GM18858 (cell line): ENCODE measurements at regions not wholly inside any gene's neighbourhood (a gene's known extent, or its start where the extent isn't known, plus 50 kb on each side); places are given as distances from the start of the nearest gene placed in this dataset.

Experiments used
- ATAC-seq: cut with Tn5 transposase; IDR thresholded peaks from one replicate; pipeline ENCODE4 v1.9.1; 2021; ENCODE audit not compliant: unreplicated experiment

GRCh38 chr9:99326112-99326916 lies 104.2 kb downstream of the SEC61B start:
- ATAC-seq, result no peak

GRCh38 chr9:99326917-99327189 lies 104.8 kb downstream of the SEC61B start:
- no peak for ATAC-seq

- ATAC-seq, result no peak
These were observed 105.6 kb downstream of the SEC61B start for GRCh38 chr9:99327667-99328066.

GRCh38 chr9:99335280-99335679 lies 113.2 kb downstream of the SEC61B start:
- ATAC-seq, result no peak

- ATAC-seq, result no peak
These were observed 113.9 kb downstream of the SEC61B start for GRCh38 chr9:99336005-99336404.

- no peak for ATAC-seq
These were observed 114.4 kb downstream of the SEC61B start for GRCh38 chr9:99336531-99336930.

- ATAC-seq, result no peak
These were observed 118.2 kb downstream of the SEC61B start for GRCh38 chr9:99340281-99340680.

- ATAC-seq, result no peak
These were observed 119.6 kb downstream of the SEC61B start for GRCh38 chr9:99341686-99342085.

GRCh38 chr9:99345451-99345850 lies 123.4 kb downstream of the SEC61B start:
- no peak for ATAC-seq

GRCh38 chr9:99345942-99346341 lies 123.9 kb downstream of the SEC61B start:
- ATAC-seq, result no peak

GRCh38 chr9:99347568-99347967 lies 125.5 kb downstream of the SEC61B start:
- ATAC-seq, result no peak

GRCh38 chr9:99348289-99348688 lies 126.2 kb downstream of the SEC61B start:
- ATAC-seq, result no peak

GRCh38 chr9:99349870-99350269 lies 127.8 kb downstream of the SEC61B start:
- no peak for ATAC-seq

GRCh38 chr9:99350461-99350860 lies 128.4 kb downstream of the SEC61B start:
- no peak for ATAC-seq

- no peak for ATAC-seq
These were observed 129.6 kb downstream of the SEC61B start for GRCh38 chr9:99351647-99352046.

- no peak for ATAC-seq
These were observed 130.7 kb downstream of the SEC61B start for GRCh38 chr9:99352826-99353225.

- no peak for ATAC-seq
These were observed 131.3 kb downstream of the SEC61B start for GRCh38 chr9:99353408-99353807.

- no peak for ATAC-seq
These were observed 132.0 kb downstream of the SEC61B start for GRCh38 chr9:99354104-99354503.

GRCh38 chr9:99356512-99356971 lies 134.5 kb downstream of the SEC61B start:
- no peak for ATAC-seq

GRCh38 chr9:99357575-99357974 lies 135.5 kb downstream of the SEC61B start:
- ATAC-seq, result no peak

GRCh38 chr9:99358668-99359067 lies 136.6 kb downstream of the SEC61B start:
- no peak for ATAC-seq

- ATAC-seq, result no peak
These were observed 137.3 kb downstream of the SEC61B start for GRCh38 chr9:99359336-99359735.

- no peak for ATAC-seq
These were observed 137.9 kb downstream of the SEC61B start for GRCh38 chr9:99360026-99360425.
